HS-5 (cell line): ENCODE measurements at regions not wholly inside any gene's neighbourhood (a gene's known extent, or its start where the extent isn't known, plus 50 kb on each side); places are given as distances from the start of the nearest gene placed in this dataset.

Experiments
- DNase-seq: peaks from one replicate; pipeline ENCODE4 v3.0.0-alpha.2; 2012; ENCODE audit warnings: low read depth

DNA sequence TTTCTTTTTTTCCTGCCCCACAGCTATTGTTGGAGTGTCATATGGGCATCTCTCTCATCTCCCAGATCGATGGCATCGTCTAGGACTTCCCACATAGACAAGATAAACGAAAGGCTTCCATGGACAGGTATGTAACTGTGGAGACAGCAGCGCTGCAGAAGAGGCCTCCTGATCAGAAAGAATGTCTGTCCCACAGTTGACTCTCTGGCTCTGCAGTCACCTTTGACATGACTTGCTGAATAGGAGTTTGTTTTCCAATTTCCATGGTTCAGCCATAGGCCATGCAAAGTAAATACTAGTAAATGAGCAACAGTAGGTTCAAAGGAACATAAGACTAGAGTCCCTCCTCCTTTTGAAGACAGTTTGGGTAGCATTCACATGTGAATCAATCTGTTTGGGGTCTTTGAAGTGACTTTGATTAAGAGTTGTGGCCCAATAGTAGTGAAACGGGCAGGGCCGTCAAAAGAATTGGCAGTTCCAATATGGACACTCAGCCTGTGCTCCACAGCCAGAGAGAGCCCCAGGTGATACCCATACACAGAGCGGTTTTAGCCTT lies 134.7 kb upstream of the IFNGR1 start:
- DNase-seq = no peak

GRCh38 chr6:137353346-137353745 lies 134.2 kb upstream of the IFNGR1 start:
- no peak for DNase-seq

- DNase-seq = no peak
These were observed 133.7 kb upstream of the IFNGR1 start for GRCh38 chr6:137352859-137353258.

- no peak for DNase-seq
These were observed 132.7 kb upstream of the IFNGR1 start for GRCh38 chr6:137351890-137352289.

- no peak for DNase-seq
These were observed 131.7 kb upstream of the IFNGR1 start for GRCh38 chr6:137350857-137351256.

DNA sequence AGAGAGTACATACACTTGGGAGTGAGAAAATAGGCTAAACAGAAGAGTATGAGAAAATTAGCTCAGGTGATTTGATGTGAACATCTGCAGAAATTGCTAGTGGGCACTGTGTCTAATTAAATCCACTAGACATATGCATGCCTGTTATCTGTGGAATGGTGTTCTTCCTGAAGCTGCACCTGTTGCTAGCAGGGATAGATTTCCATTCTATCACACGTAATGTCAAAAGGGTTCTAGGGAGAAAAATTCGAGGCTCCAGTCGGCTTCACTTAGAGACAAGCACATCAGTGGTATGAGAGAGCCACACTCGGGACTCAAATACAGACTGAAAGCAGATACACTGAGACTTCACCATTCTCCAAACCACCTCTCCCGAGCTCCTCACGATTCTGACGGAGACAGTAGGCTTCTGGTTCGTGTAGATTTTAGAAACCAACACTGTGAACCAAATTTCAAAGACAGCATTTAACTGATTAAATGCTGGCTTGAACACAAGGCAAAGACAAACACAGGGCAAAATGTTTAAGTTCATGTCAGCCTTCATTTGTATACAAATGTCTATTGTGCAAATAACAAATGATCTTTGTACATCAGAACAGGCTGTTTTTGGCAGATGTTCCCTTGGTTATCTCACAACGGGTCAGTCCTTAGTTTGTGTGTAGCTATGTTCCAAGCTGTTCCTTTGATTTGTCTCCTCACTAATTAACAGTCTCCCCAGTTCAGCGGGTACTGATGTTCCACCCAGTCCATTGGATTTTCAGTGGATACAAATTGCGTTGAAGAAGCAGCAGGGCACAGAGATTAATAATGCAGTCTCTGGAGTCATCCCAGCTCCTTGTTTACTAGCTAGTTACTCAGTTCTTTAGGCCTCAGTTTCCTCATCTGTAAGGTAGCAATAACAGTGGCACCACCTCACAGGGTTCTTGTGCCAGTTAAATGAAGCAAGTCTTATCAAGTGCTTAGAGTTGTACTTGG lies 131.0 kb upstream of the IFNGR1 start:
- DNase-seq = no peak

GRCh38 chr6:137348777-137349176 lies 129.6 kb upstream of the IFNGR1 start:
- DNase-seq = no peak

GRCh38 chr6:137343241-137343640 lies 124.1 kb upstream of the IFNGR1 start:
- no peak for DNase-seq

DNA sequence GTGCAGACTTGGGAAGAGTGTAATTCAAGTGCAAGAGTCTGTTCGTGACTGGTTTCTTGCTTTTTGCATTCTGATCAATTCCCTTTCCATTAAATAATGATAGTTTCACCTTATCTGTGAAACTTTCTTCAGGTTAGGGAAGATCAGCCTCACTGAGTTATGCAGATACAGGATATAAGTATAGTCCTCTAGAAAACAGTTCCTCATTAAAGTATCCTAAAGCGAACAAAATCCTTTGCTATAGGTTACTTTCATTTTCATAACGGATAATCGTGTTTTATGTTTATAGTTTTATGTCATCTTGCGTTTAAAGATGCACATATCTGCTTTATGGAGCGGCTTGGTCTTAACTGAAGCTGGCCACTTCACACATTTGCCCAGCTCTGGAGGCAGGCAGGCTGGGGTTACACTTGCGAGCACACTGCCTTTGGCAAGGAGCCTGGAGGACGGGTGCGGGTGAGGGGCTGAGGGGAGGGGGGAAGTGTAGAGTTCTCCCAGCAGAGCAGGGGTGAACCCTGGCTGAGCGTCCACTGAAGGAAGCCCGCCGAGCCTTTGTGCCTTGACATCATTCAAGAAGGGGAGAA lies 123.5 kb upstream of the IFNGR1 start:
- no peak for DNase-seq

- DNase-seq = no peak
These were observed 122.6 kb upstream of the IFNGR1 start for GRCh38 chr6:137341681-137342195.

- DNase-seq = no peak
These were observed 120.9 kb upstream of the IFNGR1 start for GRCh38 chr6:137339929-137340559.

DNA sequence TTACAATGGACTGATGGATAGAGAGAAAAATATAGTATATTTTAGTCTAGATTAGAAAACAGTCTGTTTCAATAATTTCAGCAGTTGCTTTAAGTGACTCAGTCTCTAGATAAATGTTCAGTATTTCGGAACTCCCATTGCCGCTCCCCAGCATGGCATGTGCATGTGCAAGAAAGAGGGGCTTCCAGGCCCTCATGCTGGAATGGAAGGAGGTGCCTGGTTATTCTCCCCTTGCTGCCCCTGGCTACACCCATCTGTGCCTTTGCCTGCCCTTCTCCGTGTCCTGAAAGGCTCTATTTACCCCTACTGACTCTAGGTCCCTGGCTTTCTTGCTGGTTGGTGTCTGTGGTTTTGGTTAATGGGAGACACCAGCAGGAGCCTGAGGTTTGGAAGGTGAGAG lies 115.7 kb upstream of the IFNGR1 start:
- no peak for DNase-seq

GRCh38 chr6:137334094-137334493 lies 114.9 kb upstream of the IFNGR1 start:
- DNase-seq = no peak

GRCh38 chr6:137332637-137333280 lies 113.6 kb upstream of the IFNGR1 start:
- no peak for DNase-seq

DNA sequence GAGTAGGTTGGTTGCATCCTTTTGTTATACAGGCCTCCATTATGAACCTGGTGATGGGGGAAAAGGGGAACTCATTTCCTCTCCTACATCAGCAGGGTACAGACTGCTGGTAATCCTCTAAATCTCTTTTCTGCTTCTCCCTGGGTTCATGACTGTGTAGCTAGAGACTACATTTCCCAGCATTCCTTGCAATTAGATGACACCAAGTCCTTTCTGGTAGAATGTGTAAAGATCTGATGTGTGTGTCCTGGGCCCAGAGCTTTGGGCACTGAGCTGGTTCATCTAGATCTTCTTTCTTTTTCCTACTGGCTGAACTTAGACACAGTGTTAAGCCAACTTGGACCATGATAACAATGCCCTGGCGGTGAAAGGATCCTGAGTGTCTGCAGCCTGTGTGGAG lies 104.7 kb upstream of the IFNGR1 start:
- DNase-seq = no peak

GRCh38 chr6:137320271-137320670 lies 101.1 kb upstream of the IFNGR1 start:
- DNase-seq = no peak

DNA sequence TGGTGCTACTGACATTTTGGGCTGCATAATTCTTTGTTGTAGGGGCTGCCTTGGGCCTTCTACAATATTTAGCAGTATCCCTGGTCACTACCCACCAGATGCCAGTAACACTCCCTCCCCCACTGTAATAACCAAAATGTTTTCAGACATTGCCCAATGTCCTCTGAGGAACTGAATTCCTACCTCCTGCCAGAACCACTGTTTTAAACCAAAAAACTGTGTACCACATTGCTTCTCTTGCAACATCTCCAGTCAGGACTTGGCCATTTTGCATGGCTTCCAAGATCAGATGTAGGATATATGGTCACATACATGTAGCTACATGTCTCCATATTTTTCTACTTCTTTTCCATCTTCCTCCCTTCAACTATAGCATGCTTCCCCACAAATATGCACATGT lies 97.4 kb upstream of the IFNGR1 start:
- no peak for DNase-seq

- DNase-seq = no peak
These were observed 95.9 kb upstream of the IFNGR1 start for GRCh38 chr6:137315081-137315480.

- DNase-seq = peak; percentile 53
These were observed 95.0 kb upstream of the IFNGR1 start for GRCh38 chr6:137313928-137314855.

DNA sequence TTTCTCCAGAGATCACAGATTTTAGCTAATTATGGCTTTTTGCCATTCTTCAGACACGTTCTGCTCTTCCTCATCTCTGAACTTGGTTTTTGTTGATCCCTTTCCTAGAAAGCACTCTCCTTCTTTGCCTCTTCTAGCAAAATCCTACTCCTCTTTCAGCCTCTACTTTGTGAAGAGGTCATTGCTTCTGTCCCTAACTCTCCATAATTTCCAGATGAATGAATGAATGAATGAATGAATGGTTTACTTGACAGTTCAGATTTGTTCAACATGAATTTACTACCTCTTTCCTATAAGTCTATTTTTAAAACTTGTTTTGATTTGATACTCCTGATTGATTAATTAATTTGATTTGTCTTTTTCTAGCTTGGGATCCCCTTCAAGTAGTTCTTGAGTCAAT lies 94.0 kb upstream of the IFNGR1 start:
- DNase-seq = no peak

DNA sequence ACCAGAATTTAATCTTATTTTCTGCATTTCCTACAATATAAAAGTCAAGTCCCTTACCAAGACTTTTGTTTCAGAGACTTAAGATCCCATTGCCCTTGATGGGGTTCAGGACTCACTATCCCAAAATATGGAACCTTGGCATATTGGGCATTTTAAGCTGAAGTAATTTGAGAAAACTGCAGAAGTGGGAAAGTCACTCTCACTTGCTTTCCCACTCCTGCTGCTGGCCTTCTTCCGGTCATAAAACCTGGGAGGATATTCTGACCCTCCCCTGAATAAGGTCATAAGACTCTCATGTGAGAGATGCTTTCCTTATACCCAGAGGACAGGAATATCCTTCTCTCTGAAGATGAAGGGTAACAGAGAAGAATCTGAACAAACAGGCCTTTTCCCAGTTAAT lies 92.8 kb upstream of the IFNGR1 start:
- DNase-seq = no peak
